ENCODE measurements at regions not wholly inside any gene's neighbourhood (a gene's known extent, or its start where the extent isn't known, plus 50 kb on each side); places are given as distances from the start of the nearest gene placed in this dataset.

GRCh38 chr14:62098357-62098756 lies 336.1 kb downstream of the SNAPC1 start:
- no peaks in the 10 kb centered on the region for H3K4me1 ChIP-seq (ENCODE audit: control insufficient read depth, insufficient read depth, low read length)
- H3K36me3 ChIP-seq (ENCODE audit: insufficient read depth, low read length) = no peaks in the 10 kb centered on the region
- H3K4me3 ChIP-seq (ENCODE audit: low read length) = no peak overlapping the region
- H3K27me3 ChIP-seq (ENCODE audit: control insufficient read depth, insufficient read depth, low read length) = peaks cover 23% of the 10 kb centered on the region
- no peak overlapping the region for H3K9ac ChIP-seq (ENCODE audit: low read depth, low read length)
- H3K4me2 ChIP-seq (ENCODE audit: low read length) = no peak overlapping the region
- H3K9me3 ChIP-seq (replicated peaks; ENCODE audit: low read length) = no peaks in the 10 kb centered on the region

GRCh38 chr14:62099091-62099490 lies 336.9 kb downstream of the SNAPC1 start:
- H3K4me1 ChIP-seq (ENCODE audit: control insufficient read depth, insufficient read depth, low read length) = no peaks in the 10 kb centered on the region
- H3K4me2 ChIP-seq (ENCODE audit: low read length) = no peak overlapping the region
- H3K36me3 ChIP-seq (ENCODE audit: insufficient read depth, low read length) = no peaks in the 10 kb centered on the region
- H3K9me3 ChIP-seq (replicated peaks; ENCODE audit: low read length) = no peaks in the 10 kb centered on the region
- no peak overlapping the region for H3K9ac ChIP-seq (ENCODE audit: low read depth, low read length)
- no peak overlapping the region for H3K4me3 ChIP-seq (ENCODE audit: low read length)
- H3K27me3 ChIP-seq (ENCODE audit: control insufficient read depth, insufficient read depth, low read length) = peaks cover 25% of the 10 kb centered on the region

GRCh38 chr14:62101189-62101588 lies 339.0 kb downstream of the SNAPC1 start:
- Histone ChIP-seq H3K27me3 (ENCODE audit: control insufficient read depth, insufficient read depth, low read length) (peaks cover 24% of the 10 kb centered on the region), H3K36me3 (ENCODE audit: insufficient read depth, low read length) (no peaks in the 10 kb centered on the region), H3K9ac (ENCODE audit: low read depth, low read length) (no peak overlapping the region), H3K4me1 (ENCODE audit: control insufficient read depth, insufficient read depth, low read length) (no peaks in the 10 kb centered on the region), H3K9me3 (replicated peaks; ENCODE audit: low read length) (no peaks in the 10 kb centered on the region), H3K4me3 (ENCODE audit: low read length) (no peak overlapping the region), H3K4me2 (ENCODE audit: low read length) (no peak overlapping the region)

GRCh38 chr14:62101673-62102348 lies 339.6 kb downstream of the SNAPC1 start:
- no peaks in the 10 kb centered on the region for H3K9me3 ChIP-seq (replicated peaks; ENCODE audit: low read length)
- H3K9ac ChIP-seq (ENCODE audit: low read depth, low read length) = no peak overlapping the region
- no peaks in the 10 kb centered on the region for H3K4me1 ChIP-seq (ENCODE audit: control insufficient read depth, insufficient read depth, low read length)
- no peak overlapping the region for H3K4me3 ChIP-seq (ENCODE audit: low read length)
- no peak overlapping the region for H3K4me2 ChIP-seq (ENCODE audit: low read length)
- no peaks in the 10 kb centered on the region for H3K36me3 ChIP-seq (ENCODE audit: insufficient read depth, low read length)
- H3K27me3 ChIP-seq (ENCODE audit: control insufficient read depth, insufficient read depth, low read length) = peaks cover 26% of the 10 kb centered on the region

- H3K36me3 ChIP-seq (ENCODE audit: insufficient read depth, low read length) = no peaks in the 10 kb centered on the region
- H3K4me3 ChIP-seq (ENCODE audit: low read length) = no peak overlapping the region
- peaks cover 26% of the 10 kb centered on the region for H3K27me3 ChIP-seq (ENCODE audit: control insufficient read depth, insufficient read depth, low read length)
- no peak overlapping the region for H3K4me2 ChIP-seq (ENCODE audit: low read length)
- H3K9me3 ChIP-seq (replicated peaks; ENCODE audit: low read length) = no peaks in the 10 kb centered on the region
- H3K4me1 ChIP-seq (ENCODE audit: control insufficient read depth, insufficient read depth, low read length) = no peaks in the 10 kb centered on the region
- no peak overlapping the region for H3K9ac ChIP-seq (ENCODE audit: low read depth, low read length)
These were observed 340.1 kb downstream of the SNAPC1 start for GRCh38 chr14:62102349-62102725.

GRCh38 chr14:62103464-62103863 lies 341.2 kb downstream of the SNAPC1 start:
- no peak overlapping the region for H3K9ac ChIP-seq (ENCODE audit: low read depth, low read length)

GRCh38 chr14:62110941-62111340 lies 348.7 kb downstream of the SNAPC1 start:
- Histone ChIP-seq H3K4me2 (ENCODE audit: low read length) (no peak overlapping the region), H3K36me3 (ENCODE audit: insufficient read depth, low read length) (no peaks in the 10 kb centered on the region), H3K9me3 (replicated peaks; ENCODE audit: low read length) (no peaks in the 10 kb centered on the region), H3K27me3 (ENCODE audit: control insufficient read depth, insufficient read depth, low read length) (peaks cover 52% of the 10 kb centered on the region), H3K4me1 (ENCODE audit: control insufficient read depth, insufficient read depth, low read length) (no peaks in the 10 kb centered on the region), H3K4me3 (ENCODE audit: low read length) (no peak overlapping the region), H3K9ac (ENCODE audit: low read depth, low read length) (no peak overlapping the region)

More at GRCh38 chr14:62103464-62103863, 341.2 kb downstream of the SNAPC1 start:
- H3K4me2 ChIP-seq (ENCODE audit: low read length) = no peak overlapping the region
- no peaks in the 10 kb centered on the region for H3K36me3 ChIP-seq (ENCODE audit: insufficient read depth, low read length)
- no peak overlapping the region for H3K4me3 ChIP-seq (ENCODE audit: low read length)
- H3K4me1 ChIP-seq (ENCODE audit: control insufficient read depth, insufficient read depth, low read length) = no peaks in the 10 kb centered on the region
- peaks cover 26% of the 10 kb centered on the region for H3K27me3 ChIP-seq (ENCODE audit: control insufficient read depth, insufficient read depth, low read length)
- H3K9me3 ChIP-seq (replicated peaks; ENCODE audit: low read length) = no peaks in the 10 kb centered on the region

GRCh38 chr14:62117010-62117750 lies 355.0 kb downstream of the SNAPC1 start:
- Histone ChIP-seq H3K4me2 (ENCODE audit: low read length) (peak overlapping the region; percentile 52), H3K27me3 (ENCODE audit: control insufficient read depth, insufficient read depth, low read length) (peaks cover 86% of the 10 kb centered on the region), H3K4me1 (ENCODE audit: control insufficient read depth, insufficient read depth, low read length) (peaks cover 3% of the 10 kb centered on the region), H3K9me3 (replicated peaks; ENCODE audit: low read length) (no peaks in the 10 kb centered on the region), H3K4me3 (ENCODE audit: low read length) (no peak overlapping the region), H3K36me3 (ENCODE audit: insufficient read depth, low read length) (no peaks in the 10 kb centered on the region), H3K9ac (ENCODE audit: low read depth, low read length) (no peak overlapping the region)

GRCh38 chr14:62117751-62118105 lies 355.5 kb downstream of the SNAPC1 start:
- no peak overlapping the region for H3K4me3 ChIP-seq (ENCODE audit: low read length)
- peaks cover 86% of the 10 kb centered on the region for H3K27me3 ChIP-seq (ENCODE audit: control insufficient read depth, insufficient read depth, low read length)
- no peaks in the 10 kb centered on the region for H3K9me3 ChIP-seq (replicated peaks; ENCODE audit: low read length)
- H3K9ac ChIP-seq (ENCODE audit: low read depth, low read length) = no peak overlapping the region
- H3K4me1 ChIP-seq (ENCODE audit: control insufficient read depth, insufficient read depth, low read length) = peaks cover 3% of the 10 kb centered on the region
- peak overlapping the region; percentile 52 for H3K4me2 ChIP-seq (ENCODE audit: low read length)
- no peaks in the 10 kb centered on the region for H3K36me3 ChIP-seq (ENCODE audit: insufficient read depth, low read length)

- Histone ChIP-seq H3K4me3 (ENCODE audit: low read length) (no peak overlapping the region), H3K4me1 (ENCODE audit: control insufficient read depth, insufficient read depth, low read length) (peaks cover 3% of the 10 kb centered on the region), H3K4me2 (ENCODE audit: low read length) (no peak overlapping the region), H3K9me3 (replicated peaks; ENCODE audit: low read length) (no peaks in the 10 kb centered on the region), H3K9ac (ENCODE audit: low read depth, low read length) (no peak overlapping the region), H3K27me3 (ENCODE audit: control insufficient read depth, insufficient read depth, low read length) (peaks cover 87% of the 10 kb centered on the region), H3K36me3 (ENCODE audit: insufficient read depth, low read length) (no peaks in the 10 kb centered on the region)
These were observed 356.2 kb downstream of the SNAPC1 start for GRCh38 chr14:62118461-62118860.

- peaks cover 3% of the 10 kb centered on the region for H3K4me1 ChIP-seq (ENCODE audit: control insufficient read depth, insufficient read depth, low read length)
- H3K27me3 ChIP-seq (ENCODE audit: control insufficient read depth, insufficient read depth, low read length) = peaks cover 86% of the 10 kb centered on the region
- H3K36me3 ChIP-seq (ENCODE audit: insufficient read depth, low read length) = no peaks in the 10 kb centered on the region
- H3K9ac ChIP-seq (ENCODE audit: low read depth, low read length) = no peak overlapping the region
- H3K4me2 ChIP-seq (ENCODE audit: low read length) = no peak overlapping the region
- no peaks in the 10 kb centered on the region for H3K9me3 ChIP-seq (replicated peaks; ENCODE audit: low read length)
- no peak overlapping the region for H3K4me3 ChIP-seq (ENCODE audit: low read length)
These were observed 356.7 kb downstream of the SNAPC1 start for GRCh38 chr14:62118871-62119270.

GRCh38 chr14:62123961-62124360 lies 361.7 kb downstream of the SNAPC1 start:
- Histone ChIP-seq H3K27me3 (ENCODE audit: control insufficient read depth, insufficient read depth, low read length) (peaks cover 83% of the 10 kb centered on the region), H3K9me3 (replicated peaks; ENCODE audit: low read length) (no peaks in the 10 kb centered on the region), H3K4me1 (ENCODE audit: control insufficient read depth, insufficient read depth, low read length) (no peaks in the 10 kb centered on the region), H3K4me3 (ENCODE audit: low read length) (no peak overlapping the region), H3K4me2 (ENCODE audit: low read length) (no peak overlapping the region), H3K9ac (ENCODE audit: low read depth, low read length) (no peak overlapping the region), H3K36me3 (ENCODE audit: insufficient read depth, low read length) (no peaks in the 10 kb centered on the region)

Measured in skeletal muscle satellite cell (primary cell).